Upper lobe of right lung (tissue), 1 donor: ENCODE measurements at regions not wholly inside any gene's neighbourhood (a gene's known extent, or its start where the extent isn't known, plus 50 kb on each side); places are given as distances from the start of the nearest gene placed in this dataset.

Experiments
- ATAC-seq: fragments of 200-7000 bp; cut with Tn5 transposase; one replicate; pipeline ENCODE4 v1.9.1; 2020; ENCODE audit warnings: mild to moderate bottlenecking, moderate library complexity
- DNase-seq: peaks from one replicate; pipeline ENCODE4 v3.0.0-alpha.2; 2020
- H3K27ac ChIP-seq: fragments of 200-600 bp; one replicate; pipeline ENCODE4 v1.8.0; 2022
- H3K27me3 ChIP-seq: fragments of 200-600 bp; one replicate; pipeline ENCODE4 v1.8.0; 2022; ENCODE audit warnings: mild to moderate bottlenecking
- H3K36me3 ChIP-seq: fragments of 200-600 bp; one replicate; pipeline ENCODE4 v1.8.0; 2022
- H3K4me1 ChIP-seq: fragments of 200-600 bp; one replicate; pipeline ENCODE4 v1.8.0; 2022
- H3K4me3 ChIP-seq: fragments of 200-600 bp; one replicate; pipeline ENCODE4 v1.8.0; 2022; ENCODE audit warnings: mild to moderate bottlenecking
- H3K9me3 ChIP-seq: fragments of 200-600 bp; one replicate; pipeline ENCODE4 v1.8.0; 2022
- CTCF ChIP-seq: fragments of 200-600 bp; IDR thresholded peaks from one replicate; pipeline ENCODE4 v1.8.0; 2022; ENCODE audit warnings: antibody characterized with exemption
- intact Hi-C: fragments of 100-400 bp; cut with DNase I; formaldehyde crosslinking; loops from one replicate; pipeline ENCODE4 v1.11.0; 2022
- donor health status: DM: no; HTN: yes; CAD: no; lungs with severe emphysema.

- H3K36me3 ChIP-seq = no peaks in the 10 kb centered on the region
- H3K9me3 ChIP-seq = no peaks in the 10 kb centered on the region
- no peak overlapping the region for H3K4me3 ChIP-seq
- ATAC-seq (no peak), DNase-seq (no peak)
- TF ChIP-seq CTCF = no peak
- no peak overlapping the region for H3K27ac ChIP-seq
- H3K4me1 ChIP-seq = no peaks in the 10 kb centered on the region
- intact Hi-C loops = no loop called here
- H3K27me3 ChIP-seq = peaks cover 20% of the 10 kb centered on the region
These were observed 251.0 kb upstream of the CSF3R start for GRCh38 chr1:36733748-36734147.

- Histone ChIP-seq H3K27me3 (peaks cover 13% of the 10 kb centered on the region), H3K9me3 (no peaks in the 10 kb centered on the region), H3K27ac (no peak overlapping the region), H3K4me3 (no peak overlapping the region), H3K36me3 (no peaks in the 10 kb centered on the region), H3K4me1 (no peaks in the 10 kb centered on the region)
- ATAC-seq (no peak), DNase-seq (no peak)
- TF ChIP-seq CTCF = no peak
- intact Hi-C loops = no loop called here
These were observed 249.3 kb upstream of the CSF3R start for GRCh38 chr1:36732015-36732356.

GRCh38 chr1:36731226-36732014 is 248.7 kb upstream of the CSF3R start:
- Histone ChIP-seq H3K4me1 (no peaks in the 10 kb centered on the region), H3K9me3 (no peaks in the 10 kb centered on the region), H3K27me3 (peaks cover 7% of the 10 kb centered on the region), H3K27ac (no peak overlapping the region), H3K4me3 (no peak overlapping the region), H3K36me3 (no peaks in the 10 kb centered on the region)
- TF ChIP-seq CTCF = no peak
- DNase-seq = no peak
- intact Hi-C loops = no loop called here
- no peak for ATAC-seq

- intact Hi-C loops = no loop called here
- Histone ChIP-seq H3K27ac (no peak overlapping the region), H3K36me3 (no peaks in the 10 kb centered on the region), H3K4me3 (no peak overlapping the region), H3K4me1 (no peaks in the 10 kb centered on the region), H3K9me3 (no peaks in the 10 kb centered on the region), H3K27me3 (peaks cover 4% of the 10 kb centered on the region)
- no peak for ATAC-seq
- no peak for TF ChIP-seq CTCF
- no peak for DNase-seq
These were observed 247.9 kb upstream of the CSF3R start for GRCh38 chr1:36730599-36730998.

GRCh38 chr1:36729716-36730510 is 247.2 kb upstream of the CSF3R start:
- no peaks in the 10 kb centered on the region for H3K9me3 ChIP-seq
- no peak for ATAC-seq
- no peak overlapping the region for H3K27ac ChIP-seq
- H3K4me1 ChIP-seq = no peaks in the 10 kb centered on the region
- no peak for TF ChIP-seq CTCF
- DNase-seq = no peak
- H3K4me3 ChIP-seq = no peak overlapping the region
- H3K27me3 ChIP-seq = peaks cover 4% of the 10 kb centered on the region
- intact Hi-C loops = no loop called here
- no peaks in the 10 kb centered on the region for H3K36me3 ChIP-seq
